Tongue (tissue), 1 donor: ENCODE measurements at regions not wholly inside any gene's neighbourhood (a gene's known extent, or its start where the extent isn't known, plus 50 kb on each side); places are given as distances from the start of the nearest gene placed in this dataset.
"Not testable (repeated sequence)": the region's sequence is repeated elsewhere in the genome, so short reads cannot be mapped to it uniquely, and the experiment has no call there.

Experiments used
- DNase-seq: peaks from one replicate; pipeline ENCODE4 v3.0.0-alpha.2; 2015

- DNase-seq: no peak
Measured at GRCh38 chr17:13442361-13442760, 159.4 kb downstream of the HS3ST3A1 start.

- DNase-seq: no peak
Measured at GRCh38 chr17:13441873-13442272, 159.9 kb downstream of the HS3ST3A1 start.

- DNase-seq: no peak
Measured at GRCh38 chr17:13437966-13438779, 163.6 kb downstream of the HS3ST3A1 start.

GRCh38 chr17:13435230-13435629 is 166.5 kb downstream of the HS3ST3A1 start:
- DNase-seq: no peak

- no peak for DNase-seq
Measured at GRCh38 chr17:13429201-13429600, 172.5 kb downstream of the HS3ST3A1 start.

- DNase-seq: no peak
Measured at GRCh38 chr17:13428611-13429042, 173.1 kb downstream of the HS3ST3A1 start.

- DNase-seq: no peak
Measured at GRCh38 chr17:13426991-13427390, 174.7 kb downstream of the HS3ST3A1 start.

GRCh38 chr17:13425390-13425789 is 176.3 kb downstream of the HS3ST3A1 start:
- no peak for DNase-seq

- no peak for DNase-seq
Measured at GRCh38 chr17:13421581-13422130, 180.1 kb downstream of the HS3ST3A1 start.

GRCh38 chr17:13420878-13421277 is 180.9 kb downstream of the HS3ST3A1 start:
- DNase-seq: no peak

- no peak for DNase-seq
Measured at GRCh38 chr17:13420418-13420826, 181.3 kb downstream of the HS3ST3A1 start.

- no peak for DNase-seq
Measured at GRCh38 chr17:13419676-13420075, 182.1 kb downstream of the HS3ST3A1 start.

GRCh38 chr17:13418891-13419290 is 182.8 kb downstream of the HS3ST3A1 start:
- DNase-seq: no peak

- no peak for DNase-seq
Measured at GRCh38 chr17:13417381-13417950, 184.3 kb downstream of the HS3ST3A1 start.

GRCh38 chr17:13416748-13417363 is 184.9 kb downstream of the HS3ST3A1 start:
- no peak for DNase-seq

- peak; percentile 65 for DNase-seq
Measured at GRCh38 chr17:13415871-13416416, 185.8 kb downstream of the HS3ST3A1 start.

- DNase-seq: not testable (repeated sequence)
Measured at GRCh38 chr17:13415200-13415599, 186.5 kb downstream of the HS3ST3A1 start.

- no peak for DNase-seq
Measured at GRCh38 chr17:13413001-13413400, 188.7 kb downstream of the HS3ST3A1 start.

- no peak for DNase-seq
Measured at GRCh38 chr17:13410874-13411273, 190.9 kb downstream of the HS3ST3A1 start.

- DNase-seq: no peak
Measured at GRCh38 chr17:13410214-13410613, 191.5 kb downstream of the HS3ST3A1 start.

- no peak for DNase-seq
Measured at GRCh38 chr17:13409455-13409854, 192.3 kb downstream of the HS3ST3A1 start.

GRCh38 chr17:13407381-13407780 is 194.3 kb downstream of the HS3ST3A1 start:
- no peak for DNase-seq

- no peak for DNase-seq
Measured at GRCh38 chr17:13405807-13406206, 195.9 kb downstream of the HS3ST3A1 start.
